Colon (tissue), 2 donors: ENCODE measurements at regions not wholly inside any gene's neighbourhood (a gene's known extent, or its start where the extent isn't known, plus 50 kb on each side); places are given as distances from the start of the nearest gene placed in this dataset.
"Not testable (repeated sequence)": the region's sequence is repeated elsewhere in the genome, so short reads cannot be mapped to it uniquely, and the experiment has no call there.

Experiments used
- FAIRE-seq: peaks from 2 replicates; lab custom pipeline; 2012; peaks lifted over from hg19 to GRCh38; lab: Jason Lieb, UNC
- donor health status: control.
- donor health status: control.

GRCh38 chrX:75873993-75874392 lies 88.9 kb upstream of the MAGEE2 start:
- FAIRE-seq = no peak

GRCh38 chrX:75883446-75883845 lies 98.4 kb upstream of the MAGEE2 start:
- peak; percentile 5 for FAIRE-seq

- FAIRE-seq = no peak
Observed at GRCh38 chrX:75887833-75888232, 102.8 kb upstream of the MAGEE2 start.

- FAIRE-seq = no peak
Observed at GRCh38 chrX:75892749-75893148, 107.7 kb upstream of the MAGEE2 start.

GRCh38 chrX:75893281-75893680 lies 108.2 kb upstream of the MAGEE2 start:
- no peak for FAIRE-seq

GRCh38 chrX:75911716-75912115 lies 126.7 kb upstream of the MAGEE2 start:
- FAIRE-seq = no peak

GRCh38 chrX:75957107-75957610 lies 172.1 kb upstream of the MAGEE2 start:
- FAIRE-seq = no peak

- FAIRE-seq = not testable (repeated sequence)
Observed at GRCh38 chrX:75961321-75961720, 176.3 kb upstream of the MAGEE2 start.

- no peak for FAIRE-seq
Observed at GRCh38 chrX:75963774-75964173, 178.7 kb upstream of the MAGEE2 start.

GRCh38 chrX:75968293-75968692 lies 183.2 kb upstream of the MAGEE2 start:
- FAIRE-seq = no peak

- FAIRE-seq = no peak
Observed at GRCh38 chrX:75986976-75987375, 185.9 kb upstream of the PBDC1 start.

GRCh38 chrX:75989806-75990590 lies 182.9 kb upstream of the PBDC1 start:
- no peak for FAIRE-seq

- FAIRE-seq = no peak
Observed at GRCh38 chrX:75997692-75998091, 175.2 kb upstream of the PBDC1 start.

- no peak for FAIRE-seq
Observed at GRCh38 chrX:76014321-76014720, 158.5 kb upstream of the PBDC1 start.

- no peak for FAIRE-seq
Observed at GRCh38 chrX:76026292-76026691, 146.6 kb upstream of the PBDC1 start.

GRCh38 chrX:76026751-76027150 lies 146.1 kb upstream of the PBDC1 start:
- no peak for FAIRE-seq

GRCh38 chrX:76029385-76029784 lies 143.5 kb upstream of the PBDC1 start:
- FAIRE-seq = no peak

GRCh38 chrX:76064825-76065224 lies 108.0 kb upstream of the PBDC1 start:
- no peak for FAIRE-seq

- no peak for FAIRE-seq
Observed at GRCh38 chrX:76076124-76076523, 96.7 kb upstream of the PBDC1 start.

- no peak for FAIRE-seq
Observed at GRCh38 chrX:76109654-76110053, 63.2 kb upstream of the PBDC1 start.
